SHP77 (cell line): ENCODE measurements at regions not wholly inside any gene's neighbourhood (a gene's known extent, or its start where the extent isn't known, plus 50 kb on each side); places are given as distances from the start of the nearest gene placed in this dataset.

Source experiments
- DNase-seq, 2 experiments: peaks; one replicate each; lab custom pipeline; 2025; lab: John Stamatoyannopoulos, UW

GRCh38 chr2:72004201-72004915 lies 143.3 kb downstream of the CYP26B1 start:
- DNase-seq = no peak

- DNase-seq = no peak
Measured at GRCh38 chr2:72003796-72004195, 143.9 kb downstream of the CYP26B1 start.

GRCh38 chr2:72003124-72003523 lies 144.5 kb downstream of the CYP26B1 start:
- DNase-seq = no peak

- DNase-seq = no peak
Measured at GRCh38 chr2:72001937-72002690, 145.5 kb downstream of the CYP26B1 start.

GRCh38 chr2:72000110-72000509 lies 147.6 kb downstream of the CYP26B1 start:
- DNase-seq = no peak

- no peak for DNase-seq
Measured at GRCh38 chr2:71999580-71999979, 148.1 kb downstream of the CYP26B1 start.

GRCh38 chr2:71997843-71998242 lies 149.8 kb downstream of the CYP26B1 start:
- no peak for DNase-seq

- DNase-seq = peak; percentile 3 to 20
Measured at GRCh38 chr2:71995067-71995665, 152.5 kb downstream of the CYP26B1 start.

- DNase-seq = no peak
Measured at GRCh38 chr2:71992036-71992435, 155.6 kb downstream of the CYP26B1 start.

GRCh38 chr2:71991397-71991796 lies 156.3 kb downstream of the CYP26B1 start:
- DNase-seq = no peak

GRCh38 chr2:71990826-71991225 lies 156.8 kb downstream of the CYP26B1 start:
- no peak for DNase-seq

GRCh38 chr2:71990122-71990521 lies 157.5 kb downstream of the CYP26B1 start:
- no peak for DNase-seq

- DNase-seq = no peak
Measured at GRCh38 chr2:71989671-71990070, 158.0 kb downstream of the CYP26B1 start.

- DNase-seq = no peak
Measured at GRCh38 chr2:71988170-71988569, 159.5 kb downstream of the CYP26B1 start.

GRCh38 chr2:71976685-71977084 lies 171.0 kb downstream of the CYP26B1 start:
- DNase-seq = no peak

GRCh38 chr2:71974846-71975245 lies 172.8 kb downstream of the CYP26B1 start:
- no peak for DNase-seq

- DNase-seq = no peak
Measured at GRCh38 chr2:71971493-71971892, 176.2 kb downstream of the CYP26B1 start.

- no peak for DNase-seq
Measured at GRCh38 chr2:71965530-71965929, 182.1 kb downstream of the CYP26B1 start.

- no peak for DNase-seq
Measured at GRCh38 chr2:71962911-71963694, 184.6 kb downstream of the CYP26B1 start.

GRCh38 chr2:71962350-71962749 lies 185.3 kb downstream of the CYP26B1 start:
- no peak for DNase-seq

GRCh38 chr2:71961289-71962027 lies 186.2 kb downstream of the CYP26B1 start:
- no peak for DNase-seq

- DNase-seq = no peak
Measured at GRCh38 chr2:71959494-71959893, 188.2 kb downstream of the CYP26B1 start.
